GM12891 (cell line): ENCODE measurements at regions not wholly inside any gene's neighbourhood (a gene's known extent, or its start where the extent isn't known, plus 50 kb on each side); places are given as distances from the start of the nearest gene placed in this dataset.

ENCODE experiments used
- DNase-seq: peaks from one replicate; pipeline ENCODE4 v3.0.0; 2011; ENCODE audit warnings: low spot score; ENCODE audit not compliant: insufficient read length
- FAIRE-seq: peaks from 2 replicates; lab custom pipeline; 2011; peaks lifted over from hg19 to GRCh38; lab: Jason Lieb, UNC
- PAX5 ChIP-seq: IDR thresholded peaks from 2 replicates; pipeline ENCODE4 v1.6.1; 2011; ENCODE audit warnings: low read length, moderate library complexity, mild to moderate bottlenecking; ENCODE audit not compliant: insufficient read depth, severe bottlenecking
- POLR2A ChIP-seq: IDR thresholded peaks from 2 replicates; pipeline ENCODE4 v1.6.1; 2011; ENCODE audit warnings: low read depth, low read length, control low read depth
- POLR2AphosphoS5 ChIP-seq: IDR thresholded peaks from 2 replicates; pipeline ENCODE4 v1.6.1; 2011; ENCODE audit warnings: low read depth, low read length, control low read depth
- POU2F2 ChIP-seq: IDR thresholded peaks from 2 replicates; pipeline ENCODE4 v1.6.1; 2011; ENCODE audit warnings: low read depth, mild to moderate bottlenecking, control low read depth, low read length, moderate library complexity
- SPI1 ChIP-seq: IDR thresholded peaks from 2 replicates; pipeline ENCODE4 v1.6.1; 2011; ENCODE audit warnings: low read depth, low read length, control low read depth
- TAF1 ChIP-seq: IDR thresholded peaks from 2 replicates; pipeline ENCODE4 v1.6.1; 2011; ENCODE audit warnings: low read depth, low read length, control low read depth

DNA sequence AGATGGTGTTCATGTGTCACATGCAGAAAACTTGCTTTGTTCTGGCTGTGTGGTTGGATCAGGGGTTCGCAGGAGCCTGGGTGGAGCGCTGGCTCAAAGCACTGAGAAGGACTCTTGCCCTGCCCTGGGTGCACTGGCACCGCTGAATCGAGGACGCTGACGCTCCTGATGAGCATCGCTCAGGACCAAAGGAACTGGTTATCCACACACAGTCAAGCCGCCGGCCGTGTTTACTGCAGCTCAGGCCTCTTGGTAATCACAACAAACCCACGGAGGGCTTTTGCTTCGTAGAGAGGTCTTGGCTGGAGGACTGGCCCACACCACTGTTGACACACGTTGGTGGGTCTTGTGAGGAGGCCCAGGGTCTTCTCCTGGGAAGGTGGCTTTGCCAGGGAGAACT is 299.4 kb upstream of the IRX2 start:
- no peak for FAIRE-seq
- TF ChIP-seq POLR2AphosphoS5 (no peak), POU2F2 (no peak), SPI1 (no peak), POLR2A (no peak), PAX5 (no peak), TAF1 (no peak)
- no peak for DNase-seq

DNA sequence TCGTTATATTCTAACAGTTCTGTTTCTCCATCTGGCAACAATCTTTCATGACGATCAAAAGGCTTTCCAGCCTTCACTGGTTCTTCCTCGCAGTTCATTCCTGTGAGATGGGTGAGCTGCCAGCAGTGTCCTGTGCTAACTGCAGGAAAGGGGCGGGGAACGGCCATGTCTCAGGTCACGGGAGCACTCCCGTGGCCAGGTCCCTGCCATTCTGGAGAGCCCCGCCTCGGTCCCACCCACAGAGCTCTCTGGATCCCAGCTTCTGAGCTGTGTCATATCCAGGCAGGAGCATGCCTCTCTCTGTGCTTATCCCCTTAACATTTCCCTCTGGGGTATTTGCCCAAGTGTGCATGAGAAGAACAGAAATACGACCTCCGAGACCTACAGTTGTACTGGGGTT is 297.8 kb upstream of the IRX2 start:
- FAIRE-seq (no peak), DNase-seq (no peak)
- TF ChIP-seq POLR2A: no peak
- TF ChIP-seq PAX5: no peak
- TF ChIP-seq TAF1: no peak
- TF ChIP-seq SPI1: no peak
- TF ChIP-seq POU2F2: no peak
- no peak for TF ChIP-seq POLR2AphosphoS5

DNA sequence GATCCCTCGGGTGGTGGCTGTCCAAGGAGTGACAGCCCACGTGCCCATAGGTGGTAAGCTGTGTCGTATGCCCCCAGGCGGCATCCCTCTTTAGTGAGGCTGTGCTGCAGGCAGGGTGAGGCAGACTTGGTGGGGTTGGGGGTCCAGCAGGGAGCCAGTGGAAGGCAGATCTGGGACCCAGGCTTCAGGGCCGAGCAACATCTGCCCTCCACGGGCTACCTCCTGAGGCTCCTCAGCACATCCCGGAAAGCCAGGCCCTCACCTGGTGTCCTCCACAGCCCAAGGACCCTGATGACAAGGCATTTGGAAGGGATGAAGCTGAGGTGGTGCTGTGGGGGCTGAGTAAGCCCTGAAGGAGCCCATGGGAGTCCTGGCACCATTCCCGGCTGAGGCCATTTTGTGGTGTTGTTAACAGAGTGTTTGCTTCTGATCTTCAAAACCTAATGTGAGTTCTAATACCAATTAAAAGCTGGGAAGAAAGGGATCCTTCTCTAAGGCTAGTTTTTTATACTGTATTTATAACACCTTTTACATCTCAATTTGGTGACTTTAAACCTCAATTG is 295.8 kb upstream of the IRX2 start:
- FAIRE-seq (no peak), DNase-seq (no peak)
- no peak for TF ChIP-seq PAX5
- no peak for TF ChIP-seq POLR2A
- no peak for TF ChIP-seq POU2F2
- no peak for TF ChIP-seq TAF1
- TF ChIP-seq SPI1: no peak
- TF ChIP-seq POLR2AphosphoS5: no peak

DNA sequence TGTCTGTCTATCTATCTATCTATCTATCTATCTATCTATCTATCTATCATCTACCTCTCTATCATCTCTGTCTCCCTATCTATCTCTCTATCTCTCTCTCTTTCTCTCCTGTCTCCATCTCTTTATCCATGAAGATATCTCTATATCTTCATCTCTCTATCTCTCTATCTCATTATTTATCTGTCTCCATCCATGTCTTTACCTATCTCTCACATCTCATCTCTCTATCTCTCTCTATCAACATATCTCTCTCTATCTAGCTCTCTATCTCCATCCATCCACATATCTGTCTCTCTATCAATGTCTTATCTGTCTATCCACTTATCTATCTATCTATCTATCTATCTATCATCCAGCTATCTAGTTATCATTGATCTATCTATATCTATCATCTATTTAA is 292.1 kb upstream of the IRX2 start:
- FAIRE-seq: no peak
- no peak for DNase-seq
- no peak for TF ChIP-seq POLR2AphosphoS5
- TF ChIP-seq POLR2A: no peak
- no peak for TF ChIP-seq TAF1
- no peak for TF ChIP-seq PAX5
- TF ChIP-seq POU2F2: no peak
- no peak for TF ChIP-seq SPI1

DNA sequence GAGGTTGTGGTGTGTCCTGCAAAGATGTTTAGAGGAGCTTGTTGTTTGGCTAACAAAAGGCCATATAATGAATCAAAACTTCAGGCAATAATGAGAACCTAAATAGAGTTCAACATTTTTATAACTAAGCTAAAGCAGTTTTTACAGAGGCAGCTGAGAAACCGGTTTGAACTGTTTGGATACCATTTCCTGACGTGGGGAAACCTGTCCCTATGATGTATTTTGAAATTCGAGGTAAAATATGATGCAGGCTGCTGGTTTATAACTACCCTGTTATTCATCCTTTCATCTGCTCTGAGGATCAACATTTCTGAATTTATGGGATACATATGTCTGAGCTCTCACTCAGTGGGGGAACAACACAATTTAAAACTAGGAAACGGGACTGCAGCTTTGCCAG is 289.5 kb upstream of the IRX2 start:
- TF ChIP-seq POLR2AphosphoS5 (no peak), POU2F2 (no peak), PAX5 (no peak), TAF1 (no peak), POLR2A (no peak), SPI1 (no peak)
- DNase-seq (no peak), FAIRE-seq (no peak)

DNA sequence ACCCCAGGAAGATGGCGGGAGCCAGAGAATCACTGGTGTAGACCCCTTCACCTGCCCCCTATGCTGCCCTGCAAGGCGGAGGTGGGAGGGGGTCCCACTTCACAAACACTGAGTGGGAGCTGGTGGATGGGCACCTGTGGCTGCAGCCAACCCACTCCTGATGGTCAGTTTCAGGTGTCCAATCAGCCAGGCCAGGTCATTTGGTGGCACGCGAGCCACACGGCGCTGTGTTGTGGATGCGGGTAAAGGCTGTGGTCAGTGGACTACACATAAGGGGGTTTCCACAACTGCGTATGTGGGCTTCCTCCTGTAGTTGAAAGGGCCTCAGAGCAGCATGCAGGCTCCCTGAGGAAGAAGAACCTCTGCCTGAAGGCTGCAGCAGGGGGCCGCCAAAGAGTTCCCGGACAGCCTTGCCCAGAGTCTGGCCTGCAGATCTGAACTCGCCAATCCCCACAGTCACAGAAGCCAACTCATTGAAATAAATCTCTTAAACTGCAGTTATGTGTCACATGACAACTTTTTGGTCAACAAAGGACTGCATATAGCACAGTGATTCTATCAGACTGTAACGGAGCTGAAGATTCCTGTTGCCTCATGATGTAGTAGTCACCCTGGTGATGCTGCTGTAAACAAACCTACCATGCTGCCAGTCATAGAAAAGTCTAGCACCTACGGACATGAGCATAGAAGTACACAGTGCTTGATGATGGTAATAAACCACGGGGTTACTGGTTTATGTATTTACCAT is 284.7 kb upstream of the IRX2 start:
- TF ChIP-seq POLR2A (no peak), TAF1 (no peak), POLR2AphosphoS5 (no peak), PAX5 (no peak)
- no peak for DNase-seq
- no peak for FAIRE-seq

DNA sequence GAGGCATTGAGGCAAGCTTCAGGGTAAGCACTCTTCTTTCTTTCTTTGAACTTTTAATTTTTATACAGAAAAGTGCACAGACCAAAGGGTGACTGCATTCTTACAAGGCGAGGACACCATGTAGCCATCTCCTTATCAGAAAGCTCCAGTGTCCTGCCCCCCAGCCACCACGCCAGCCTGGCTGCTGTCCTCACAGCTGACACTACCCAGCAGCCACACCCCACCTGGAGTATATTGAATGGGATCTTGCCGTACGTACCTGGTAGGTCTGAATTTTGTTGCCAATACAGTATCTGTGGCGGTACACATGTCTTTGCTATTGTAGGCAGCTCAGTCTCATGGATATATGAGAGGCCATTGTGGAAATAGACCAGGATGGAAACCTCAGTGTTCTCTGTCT is 284.0 kb upstream of the IRX2 start:
- FAIRE-seq (no peak), DNase-seq (no peak)
- TF ChIP-seq POLR2AphosphoS5: no peak
- TF ChIP-seq TAF1: no peak
- no peak for TF ChIP-seq SPI1
- TF ChIP-seq PAX5: no peak
- TF ChIP-seq POLR2A: no peak
- TF ChIP-seq POU2F2: no peak

DNA sequence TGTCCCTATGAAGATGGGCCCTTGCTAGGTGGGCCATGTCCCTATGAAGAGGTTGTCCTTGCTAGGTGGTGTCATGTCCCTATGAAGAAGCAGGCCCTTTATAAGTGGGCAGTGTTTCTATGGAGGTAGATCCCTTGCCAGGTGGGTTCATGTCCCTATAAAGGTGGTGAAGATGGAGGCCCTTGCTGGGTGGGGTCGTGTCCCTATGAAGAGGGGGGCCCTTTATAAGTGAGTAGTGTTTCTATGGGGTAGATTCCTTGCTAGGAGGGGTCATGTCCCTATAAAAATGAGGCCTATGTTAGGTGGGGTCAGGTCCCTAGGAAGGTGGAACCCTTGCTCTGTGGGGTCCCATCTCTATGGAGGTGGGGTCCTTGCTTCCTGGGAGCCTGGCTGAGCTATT is 283.4 kb upstream of the IRX2 start:
- DNase-seq: no peak
- FAIRE-seq: no peak
- TF ChIP-seq TAF1 (no peak), POLR2AphosphoS5 (no peak), POU2F2 (no peak), POLR2A (no peak), SPI1 (no peak)

DNA sequence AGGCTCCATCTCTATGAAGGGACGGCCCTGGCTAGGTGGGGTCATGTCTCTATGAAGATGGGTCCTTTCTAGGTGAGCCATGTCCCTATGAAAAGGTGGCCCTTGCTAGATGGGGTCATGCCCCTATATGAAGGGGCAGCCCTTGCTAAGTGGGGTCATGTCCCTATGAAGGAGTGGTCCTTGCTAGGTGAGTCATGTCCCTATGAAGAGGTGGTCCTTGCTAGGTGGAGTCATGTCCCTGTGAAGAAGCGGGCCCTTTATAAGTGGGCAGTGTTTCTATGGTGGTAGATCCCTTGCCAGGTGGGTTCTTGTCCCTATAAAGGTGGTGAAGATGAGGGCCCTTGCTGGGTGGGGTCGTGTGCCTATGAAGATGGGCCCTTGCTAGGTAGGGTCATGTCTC is 283.0 kb upstream of the IRX2 start:
- no peak for FAIRE-seq
- no peak for DNase-seq

More for the DNA sequence above, 283.0 kb upstream of the IRX2 start:
- no peak for TF ChIP-seq POLR2AphosphoS5
- TF ChIP-seq PAX5: no peak
- TF ChIP-seq POLR2A: no peak
- TF ChIP-seq POU2F2: no peak
- no peak for TF ChIP-seq TAF1
- no peak for TF ChIP-seq SPI1
